DMS53 (cell line): ENCODE measurements at regions not wholly inside any gene's neighbourhood (a gene's known extent, or its start where the extent isn't known, plus 50 kb on each side); places are given as distances from the start of the nearest gene placed in this dataset.
A peak's percentile ranks its signal among the peaks of the same experiment; 100 is the strongest.
"Not testable (repeated sequence)": the region's sequence is repeated elsewhere in the genome, so short reads cannot be mapped to it uniquely, and the experiment has no call there.

Source experiments
- DNase-seq: peaks from one replicate; lab custom pipeline; 2025; lab: John Stamatoyannopoulos, UW

DNA sequence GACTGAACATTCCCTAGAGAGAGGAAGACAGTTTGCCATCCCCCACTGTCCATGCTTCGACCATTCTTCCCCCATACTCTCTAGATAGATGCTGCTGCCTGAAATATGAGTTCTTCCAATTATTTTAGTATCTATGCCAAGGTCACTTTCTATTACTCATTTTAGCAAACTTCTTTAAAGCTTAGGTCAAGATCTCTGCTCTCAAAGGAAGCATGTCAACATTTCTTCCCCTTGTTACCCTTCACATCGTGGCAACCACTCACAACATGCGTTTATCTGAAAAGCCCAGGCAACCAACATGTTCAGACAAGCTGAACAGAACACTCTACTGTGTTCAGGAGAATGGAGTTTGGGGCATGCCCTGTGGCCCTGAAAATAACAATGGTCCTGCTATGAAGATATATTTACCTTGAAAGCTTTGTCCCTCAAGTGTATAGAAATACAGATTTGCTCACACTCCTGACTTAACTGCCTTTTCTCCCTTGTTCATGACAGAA, 138.4 kb upstream of the KIF2A start:
- DNase-seq: no peak

DNA sequence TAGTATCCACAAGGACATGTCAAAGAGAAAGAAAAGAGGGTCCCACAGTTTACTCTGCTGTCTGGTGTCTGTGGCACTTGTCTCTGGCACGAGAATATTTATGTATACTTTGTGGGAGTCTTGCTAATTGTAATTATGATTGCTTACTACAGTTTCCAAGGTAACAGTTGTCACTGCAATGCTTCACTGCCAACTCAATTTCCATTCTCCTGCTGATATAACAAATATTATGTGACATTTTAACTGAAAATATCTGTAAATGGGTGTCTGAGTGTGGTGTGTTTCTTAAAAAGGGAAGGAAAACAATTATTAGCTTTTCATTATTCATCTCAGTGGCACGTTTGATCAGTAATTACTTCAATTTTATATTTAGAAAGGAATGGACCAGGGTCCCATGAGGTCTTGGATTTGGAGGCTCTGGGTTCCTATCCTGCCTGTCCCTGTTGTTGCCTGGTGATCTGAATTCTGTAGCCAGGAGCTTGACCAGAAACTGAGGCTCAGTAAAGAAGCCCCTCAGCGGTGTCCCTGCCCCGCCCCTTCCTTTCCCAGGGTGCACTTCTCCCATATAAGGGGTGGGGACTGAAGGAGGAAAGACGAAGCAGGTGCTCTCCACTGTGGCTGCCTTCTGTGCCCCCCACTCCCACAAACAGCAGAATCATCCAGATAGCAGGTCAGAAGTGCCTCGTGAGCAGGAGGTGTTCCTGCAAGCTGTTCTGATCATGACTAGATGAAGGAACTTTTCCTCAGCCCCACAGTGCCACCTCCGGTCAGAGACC, 137.3 kb upstream of the KIF2A start:
- no peak for DNase-seq

DNA sequence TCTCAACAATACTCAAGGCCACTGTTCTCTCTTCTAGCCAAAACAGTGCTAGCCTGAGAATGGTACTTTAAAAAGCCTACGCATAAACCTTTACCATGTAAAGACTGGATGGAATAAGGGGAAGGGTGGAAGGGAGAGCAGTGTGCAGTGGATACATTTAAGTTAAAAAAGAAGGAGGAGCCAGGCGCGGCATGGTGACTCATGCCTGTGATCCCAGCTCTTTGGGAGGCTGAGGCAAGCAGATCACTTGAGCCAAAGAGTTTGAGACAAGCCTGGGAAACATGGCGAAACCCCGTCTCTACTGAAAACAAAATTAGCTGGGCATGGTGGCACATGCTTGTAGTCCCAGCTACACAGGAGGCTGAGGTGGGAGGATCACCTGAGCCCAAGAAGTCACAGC, 127.7 kb upstream of the KIF2A start:
- DNase-seq: no peak

DNA sequence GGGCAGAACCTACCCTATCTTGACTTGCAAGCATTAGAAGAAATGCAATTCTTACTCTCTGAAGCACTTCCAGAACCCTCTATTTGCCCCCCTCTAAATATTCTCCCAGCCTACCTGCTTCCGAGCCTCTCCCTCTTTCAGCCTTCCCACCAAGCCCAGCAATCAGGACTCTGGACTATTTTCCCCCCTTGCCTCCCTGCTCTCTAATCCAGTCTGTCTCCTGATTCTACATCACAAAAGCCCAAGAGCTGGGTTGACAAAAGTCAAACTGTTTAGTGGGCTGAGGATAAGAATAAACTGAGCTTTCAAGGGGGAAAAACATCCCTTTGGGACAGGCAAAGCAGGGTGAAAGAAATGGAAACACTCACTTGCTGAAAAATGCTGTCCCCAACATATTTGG, 123.2 kb upstream of the KIF2A start:
- DNase-seq: no peak

DNA sequence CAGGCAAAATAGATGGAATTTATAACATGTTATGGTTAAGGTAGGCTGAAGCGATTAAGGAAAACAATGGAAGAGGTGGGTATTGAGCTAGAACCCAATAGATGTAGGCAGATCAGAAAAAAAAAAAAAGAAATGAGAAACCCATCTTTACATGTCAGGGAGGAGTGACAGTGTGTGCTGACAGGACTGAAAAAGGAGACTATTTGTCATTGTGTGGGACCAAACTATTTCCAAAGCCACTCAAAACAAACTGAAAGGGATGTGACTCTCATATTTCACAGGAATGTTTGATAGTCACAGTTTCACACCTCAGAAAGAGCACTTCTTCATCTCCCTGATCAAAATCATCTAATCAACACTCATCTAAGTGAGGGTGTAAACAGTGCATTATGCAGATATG, 122.3 kb upstream of the KIF2A start:
- DNase-seq: no peak

DNA sequence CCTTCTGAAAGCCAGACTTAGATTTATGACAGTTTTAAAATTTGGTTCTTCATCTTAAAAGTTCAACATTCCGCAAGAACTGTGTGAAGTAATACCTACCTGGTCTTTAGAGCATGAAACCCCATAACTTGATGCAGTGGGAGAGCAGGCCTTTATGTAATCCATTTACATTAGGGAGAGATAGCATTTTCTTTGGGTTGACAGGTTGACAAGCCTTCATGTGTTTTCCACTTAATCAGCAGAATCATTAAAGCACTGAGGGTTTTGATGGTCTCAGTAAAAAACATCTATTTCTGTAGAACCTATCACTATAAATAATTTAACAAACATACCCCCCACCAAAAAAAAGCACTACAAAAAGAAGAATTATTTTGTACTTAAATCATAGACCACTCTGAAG, 121.6 kb upstream of the KIF2A start:
- DNase-seq: no peak

DNA sequence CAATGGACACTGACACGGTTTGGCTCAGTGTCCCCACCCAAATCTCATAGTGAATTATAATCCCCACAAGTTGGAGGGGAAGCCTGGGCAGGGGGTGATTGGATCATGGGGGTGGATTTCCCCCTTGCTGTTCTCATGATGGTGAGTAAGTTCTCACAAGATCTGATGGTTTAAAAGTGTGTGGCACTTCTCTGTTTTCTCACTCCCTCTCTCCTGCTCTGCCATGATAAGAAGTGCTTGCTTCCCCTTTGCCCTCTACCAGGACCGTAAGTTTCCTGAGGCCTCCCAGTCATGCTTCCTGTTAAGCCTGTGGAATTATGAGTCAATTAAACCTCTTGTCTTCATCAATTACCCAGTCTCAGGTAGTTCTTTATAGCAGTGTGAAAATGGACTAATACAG, 115.8 kb upstream of the KIF2A start:
- DNase-seq: no peak

DNA sequence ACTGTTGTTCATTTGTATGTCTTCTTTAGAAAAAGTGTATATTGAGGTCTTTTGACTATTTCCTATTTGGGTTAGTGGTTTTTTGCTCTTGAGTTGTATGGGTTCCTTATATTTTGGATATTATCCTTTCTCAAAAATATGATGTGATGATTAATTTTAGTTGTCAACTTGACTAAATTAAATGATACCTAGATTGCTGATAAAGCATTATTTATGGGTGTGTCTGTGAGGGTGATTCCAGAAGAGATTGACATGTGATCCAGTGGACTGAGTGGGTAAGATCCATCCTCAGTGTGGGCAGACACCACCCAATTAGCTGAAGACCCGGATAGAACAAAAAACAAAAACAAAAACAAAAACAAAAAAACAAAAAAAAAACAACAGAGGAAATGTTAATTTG, 115.1 kb upstream of the KIF2A start:
- no peak for DNase-seq

DNA sequence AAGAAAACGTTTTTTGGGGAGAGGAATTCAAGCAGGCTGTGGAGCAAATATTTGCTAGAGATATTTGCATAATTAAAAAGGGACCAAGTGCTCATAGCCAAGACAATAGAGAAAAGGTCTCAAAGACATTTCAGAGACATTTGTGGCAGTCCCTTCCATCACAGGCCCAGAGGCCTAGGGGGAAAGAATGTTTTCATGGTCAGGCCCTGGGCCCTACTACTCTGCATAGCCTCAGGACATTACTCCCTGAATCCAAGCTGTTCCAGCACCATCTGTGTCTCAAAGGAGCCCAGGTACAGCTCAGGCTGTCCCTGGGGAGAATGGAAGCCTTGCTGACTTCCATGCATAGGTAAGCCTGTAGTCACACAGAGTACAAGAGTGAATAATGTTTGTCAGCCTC, 113.0 kb upstream of the KIF2A start:
- DNase-seq: no peak

DNA sequence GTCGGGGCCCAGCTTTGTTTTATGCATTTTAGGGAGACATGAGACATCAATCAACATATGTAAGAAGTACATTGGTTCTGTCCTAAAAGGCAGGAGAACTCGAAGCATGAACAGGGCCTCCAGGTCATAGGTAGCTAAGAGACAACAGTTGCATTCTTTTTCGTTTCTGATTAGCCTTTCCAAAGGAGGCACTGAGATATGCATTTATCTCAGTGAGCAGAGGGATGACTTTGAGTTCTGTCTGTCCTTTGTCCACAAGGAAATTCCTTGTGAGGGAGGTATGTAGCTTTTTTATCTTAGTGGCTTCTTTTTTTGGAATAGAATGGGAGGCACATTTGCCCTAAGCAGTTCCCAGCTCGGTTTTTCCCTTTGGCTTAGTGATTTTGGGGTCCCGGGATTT, 109.5 kb upstream of the KIF2A start:
- not testable (repeated sequence) for DNase-seq

DNA sequence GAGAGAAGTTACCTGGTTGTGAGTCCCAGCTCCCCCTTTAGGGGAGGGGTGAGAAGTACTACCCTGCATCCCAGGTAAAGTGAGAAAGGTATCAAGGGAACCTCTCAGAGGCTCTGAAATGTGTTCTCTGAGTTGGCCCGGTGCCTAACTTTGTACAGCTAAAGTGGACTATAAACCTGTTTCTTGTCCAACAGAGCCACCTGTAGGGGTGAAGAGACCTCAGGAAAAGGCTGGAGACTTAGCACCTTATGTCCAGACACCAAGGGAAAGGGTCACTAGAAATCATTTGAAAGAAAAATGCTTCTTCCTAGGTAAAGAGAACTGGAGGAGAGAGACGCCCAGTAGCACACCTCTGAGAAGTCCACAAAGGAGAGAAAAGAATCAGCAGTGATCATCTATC, 108.3 kb upstream of the KIF2A start:
- peak; percentile 42 for DNase-seq

DNA sequence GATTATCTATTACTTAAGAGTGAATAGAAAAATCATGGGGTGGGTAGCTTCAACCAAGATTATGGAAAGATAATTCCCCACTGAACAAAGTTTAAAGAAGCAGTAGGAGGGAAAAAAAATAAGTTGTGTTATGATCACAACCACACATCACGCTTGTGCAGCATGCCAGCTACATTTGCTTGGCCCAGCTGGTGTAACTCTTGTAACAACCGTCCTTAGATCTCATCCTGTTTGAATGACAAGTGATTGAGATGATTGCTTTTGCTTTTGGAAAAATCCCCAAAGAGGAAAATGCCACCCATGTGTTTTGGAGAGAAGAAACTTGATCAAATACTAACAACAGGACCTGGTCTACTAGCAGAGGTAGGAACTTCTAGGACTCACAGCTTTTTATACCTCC, 107.6 kb upstream of the KIF2A start:
- no peak for DNase-seq

DNA sequence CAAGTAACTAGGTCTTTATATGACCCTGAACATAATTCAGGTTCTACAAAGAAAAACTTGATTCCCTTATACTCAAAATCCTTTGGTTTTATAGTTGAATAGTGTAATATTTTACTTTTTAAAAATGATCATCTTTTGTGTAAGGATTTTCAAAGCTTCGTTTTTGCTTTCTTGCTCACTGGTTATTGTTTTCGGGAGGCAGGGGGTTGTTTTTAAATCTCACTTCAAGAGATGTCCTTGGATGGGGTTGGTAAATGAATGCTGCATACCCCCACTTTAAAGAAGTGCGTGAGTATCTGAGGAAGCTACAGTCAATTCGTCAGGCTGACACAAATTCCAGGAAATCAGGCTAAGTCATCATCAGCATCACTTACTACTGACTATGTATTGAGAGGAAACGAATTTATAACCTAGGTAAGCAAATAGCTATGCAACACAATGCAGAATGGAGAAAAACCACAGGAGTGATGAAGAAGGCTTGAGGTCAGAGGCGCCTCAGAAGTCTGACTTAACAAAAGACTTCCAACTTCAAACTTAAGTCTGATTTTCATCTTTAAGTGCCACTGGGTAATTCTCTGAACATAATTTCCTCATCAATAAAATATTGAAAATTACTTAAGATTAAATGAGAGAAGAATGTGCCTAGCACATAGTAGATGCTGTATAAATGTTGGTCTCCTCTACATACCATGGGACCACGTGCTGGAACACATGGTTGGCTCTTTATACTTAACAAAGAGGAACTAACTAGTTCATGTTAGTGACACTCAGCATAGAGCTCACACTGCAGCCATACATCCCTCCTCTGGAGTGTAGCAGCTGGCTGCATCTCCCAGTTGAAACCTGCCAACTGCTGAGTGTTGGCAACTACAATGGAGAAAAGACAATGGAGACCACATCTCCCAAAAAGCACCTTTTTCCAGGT, 106.0 kb upstream of the KIF2A start:
- DNase-seq: no peak

DNA sequence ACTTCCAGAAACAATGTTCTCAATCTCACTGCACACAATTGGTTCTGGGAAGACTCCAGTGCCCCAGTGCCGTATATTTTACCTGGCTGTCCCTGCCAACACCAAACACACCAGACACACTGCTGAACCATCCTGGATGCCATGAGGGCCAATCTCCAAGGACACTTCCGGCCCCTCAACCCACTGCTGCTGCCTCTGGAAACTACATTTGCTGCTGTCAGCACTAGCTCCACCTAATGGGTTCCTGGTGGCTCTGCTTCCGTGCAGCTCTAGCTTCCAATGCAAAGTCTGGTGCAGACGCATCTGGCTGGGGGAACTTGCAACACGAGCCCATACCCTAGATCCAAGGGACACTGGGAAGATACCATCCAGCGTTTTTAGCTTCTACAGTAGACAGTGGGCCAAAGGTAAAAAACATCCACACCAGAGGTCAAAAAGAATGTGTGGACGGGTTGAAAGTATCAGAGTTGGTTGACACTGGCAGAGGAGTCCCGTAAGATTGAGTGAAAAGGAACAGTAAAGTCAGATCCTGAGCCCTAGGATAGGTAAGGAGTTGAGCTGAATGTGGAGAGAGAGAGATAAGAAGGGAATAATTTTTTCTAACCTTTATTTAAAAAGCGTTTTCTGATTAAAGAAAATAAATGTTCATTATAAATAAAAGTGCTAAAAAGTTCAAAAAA, 99.7 kb upstream of the KIF2A start:
- peak; percentile 7 for DNase-seq

DNA sequence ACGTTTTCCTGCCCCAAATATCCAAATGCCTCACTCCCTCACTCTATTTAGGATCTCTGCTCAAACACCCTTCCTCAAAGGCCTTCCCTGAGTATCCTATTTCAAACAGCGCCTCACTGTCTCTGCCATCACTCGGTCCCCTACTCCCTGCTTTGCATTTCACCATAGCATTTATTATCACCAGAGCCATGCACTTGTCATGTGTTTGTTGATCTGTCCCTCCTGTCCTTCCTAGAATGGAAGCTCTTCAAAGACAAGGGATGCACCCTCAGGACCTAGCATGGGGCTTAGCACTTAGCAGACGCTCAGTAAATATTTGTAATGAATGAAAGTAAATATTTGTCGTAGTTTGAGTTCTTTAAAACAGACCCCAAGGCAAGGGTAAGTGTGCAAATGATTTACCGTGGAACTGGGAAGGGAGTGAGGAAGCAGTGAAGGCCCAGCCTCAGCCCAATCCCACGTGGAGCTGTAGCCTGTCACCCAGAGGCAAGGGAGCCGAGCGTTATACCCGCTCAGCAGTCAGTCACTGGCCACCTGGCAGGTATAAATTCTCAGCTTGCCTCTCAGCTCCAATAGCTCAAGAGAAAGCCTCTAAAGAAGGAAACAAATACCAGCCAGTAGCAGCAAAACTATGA, 97.7 kb upstream of the KIF2A start:
- DNase-seq: peak; percentile 93

DNA sequence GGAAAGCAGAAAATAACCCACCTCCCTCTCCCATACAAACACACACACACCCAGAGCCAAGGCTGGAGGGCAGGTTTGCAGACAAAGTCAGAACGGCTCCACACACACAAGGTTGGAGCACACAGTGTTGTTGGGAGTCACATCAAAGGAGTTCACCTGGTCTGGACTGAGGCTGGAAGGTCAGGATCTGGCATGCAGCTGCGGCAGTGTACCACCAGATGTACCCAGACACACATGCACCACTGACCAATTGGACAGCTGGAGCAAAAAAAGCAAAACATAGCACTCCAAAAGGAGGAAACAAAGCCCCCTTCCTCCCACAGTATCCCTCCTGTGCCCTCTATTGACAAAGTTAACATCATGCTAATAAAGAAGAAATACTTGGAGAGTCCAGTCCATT, 94.6 kb upstream of the KIF2A start:
- no peak for DNase-seq

DNA sequence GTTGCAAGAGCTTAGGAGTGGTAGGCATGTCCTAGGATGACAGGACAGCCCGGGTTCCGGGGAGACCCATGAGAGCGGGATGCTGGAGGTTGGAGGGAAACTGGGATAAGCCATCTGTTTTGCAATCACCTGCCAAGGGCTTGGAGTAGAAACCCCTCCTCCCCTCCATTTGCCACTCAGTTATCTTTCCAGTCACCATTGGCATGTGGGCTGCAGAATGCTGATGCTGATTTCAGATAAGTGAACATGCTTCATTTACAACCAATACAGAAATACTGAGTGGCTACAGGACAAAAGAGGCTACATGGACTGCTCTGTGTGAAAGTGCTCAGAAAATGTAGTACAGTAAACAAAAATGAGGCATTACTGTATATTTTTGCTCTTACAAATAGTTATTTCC, 93.4 kb upstream of the KIF2A start:
- DNase-seq: no peak

DNA sequence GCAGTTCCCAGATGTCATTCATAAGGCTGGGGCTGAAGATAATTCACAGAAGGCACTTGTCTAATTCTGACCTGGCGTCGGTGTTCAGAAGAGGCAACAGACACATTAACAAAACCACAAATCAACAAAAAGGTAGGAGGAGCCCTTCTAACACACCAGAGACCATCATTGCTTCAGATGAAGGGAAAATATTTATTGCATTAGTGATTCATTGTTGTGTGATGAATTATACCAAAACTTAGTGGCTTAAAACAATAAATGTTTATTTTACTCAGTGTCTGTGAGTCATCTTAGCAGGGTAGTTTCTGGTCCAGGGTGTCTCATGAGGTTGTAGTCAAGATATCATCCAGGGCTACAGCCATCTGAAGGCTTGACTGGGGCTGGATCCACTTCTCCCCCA, 91.3 kb upstream of the KIF2A start:
- DNase-seq: peak; percentile 23

DNA sequence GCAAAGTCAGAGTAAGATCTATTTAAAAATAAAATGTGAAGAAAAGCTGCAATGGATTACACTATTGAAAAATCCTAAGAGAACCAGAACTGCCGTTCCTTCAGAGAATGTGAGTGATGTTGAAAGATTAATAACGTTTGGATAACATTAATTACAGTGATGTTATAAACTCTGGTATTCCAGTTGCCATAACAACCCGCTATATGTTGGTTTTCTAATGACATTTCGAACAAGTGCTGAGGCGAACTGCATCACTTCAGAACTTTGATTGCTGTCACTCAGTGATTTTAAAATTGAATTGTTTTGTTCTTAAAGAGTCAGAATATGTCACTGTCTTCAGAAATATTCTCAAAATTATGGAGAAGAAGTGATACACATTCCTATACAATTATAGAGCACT, 89.4 kb upstream of the KIF2A start:
- DNase-seq: not testable (repeated sequence)

DNA sequence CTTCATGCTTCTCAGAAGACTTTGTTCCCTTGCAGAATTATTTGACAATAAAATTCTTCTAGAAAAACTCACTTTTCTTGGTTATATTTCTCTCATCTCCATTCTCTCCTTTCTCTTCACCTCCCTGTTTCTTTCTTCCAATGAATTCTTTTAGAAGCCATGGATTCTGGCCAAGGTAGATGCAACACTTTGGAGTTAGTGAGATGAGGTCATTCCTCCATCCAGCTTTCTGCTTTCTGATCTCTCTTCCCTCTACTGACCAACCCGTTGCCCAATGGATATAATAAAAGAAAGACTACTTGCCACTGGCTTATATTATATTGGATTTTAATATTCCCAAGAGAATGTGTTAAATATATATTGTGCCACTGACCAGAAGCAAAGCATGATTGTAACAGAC, 88.9 kb upstream of the KIF2A start:
- DNase-seq: not testable (repeated sequence)

DNA sequence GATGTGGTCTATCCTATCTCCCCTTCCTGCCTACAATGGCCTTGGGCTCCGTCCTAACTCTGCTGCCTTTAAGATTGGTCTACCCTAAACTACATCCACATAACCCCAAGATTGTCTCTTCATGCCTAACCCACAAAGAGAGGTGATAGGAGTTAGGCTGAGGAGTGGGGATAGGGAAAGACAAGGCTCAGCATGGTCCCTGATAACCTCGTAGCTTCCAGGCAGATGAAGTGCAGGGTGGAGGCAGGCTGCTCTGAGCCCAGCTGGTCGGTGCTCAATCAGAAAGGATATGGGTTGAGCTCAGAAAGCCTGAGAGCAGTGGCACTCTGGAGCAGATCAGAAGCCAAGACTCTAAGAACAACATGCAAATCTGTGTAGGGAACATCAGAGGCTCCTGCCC, 87.1 kb upstream of the KIF2A start:
- not testable (repeated sequence) for DNase-seq

DNA sequence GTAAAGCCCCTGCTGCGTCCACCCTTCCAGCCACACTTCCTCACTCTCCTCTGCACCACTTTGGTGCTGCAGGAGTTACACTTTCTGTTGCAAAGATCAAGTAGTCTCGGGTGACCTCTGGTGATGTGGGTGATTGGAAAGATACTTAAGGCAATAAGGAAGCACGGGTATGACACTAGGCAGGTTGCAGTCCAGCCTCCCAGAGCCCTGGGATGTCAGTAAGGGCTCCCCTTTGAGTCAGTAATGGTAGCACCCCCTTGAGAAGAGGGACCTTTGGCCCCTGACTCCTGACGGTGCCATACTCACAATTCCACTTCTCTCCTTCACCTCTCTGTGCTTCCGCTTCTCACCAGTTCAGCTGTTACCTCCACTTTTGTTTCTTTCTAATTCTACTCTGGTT, 84.1 kb upstream of the KIF2A start:
- DNase-seq: not testable (repeated sequence)
